SH-SY5Y (cell line): ENCODE measurements at regions not wholly inside any gene's neighbourhood (a gene's known extent, or its start where the extent isn't known, plus 50 kb on each side); places are given as distances from the start of the nearest gene placed in this dataset.

Experiments used
- GATA2 ChIP-seq: IDR thresholded peaks from 2 replicates; pipeline ENCODE4 v1.6.1; 2011; ENCODE audit warnings: mild to moderate bottlenecking, low read depth, low read length
- GATA3 ChIP-seq: IDR thresholded peaks from 2 replicates; pipeline ENCODE4 v1.6.1; 2011; ENCODE audit warnings: low read depth, mild to moderate bottlenecking, low read length, moderate library complexity

GRCh38 chr2:149727927-149728326 lies 140.4 kb upstream of the MMADHC start:
- no peak for TF ChIP-seq GATA2
- TF ChIP-seq GATA3: no peak
